Activated naive CD8-positive, alpha-beta T cell (primary cell): ENCODE measurements at regions not wholly inside any gene's neighbourhood (a gene's known extent, or its start where the extent isn't known, plus 50 kb on each side); places are given as distances from the start of the nearest gene placed in this dataset.
"Not testable (repeated sequence)": the region's sequence is repeated elsewhere in the genome, so short reads cannot be mapped to it uniquely, and the experiment has no call there.

ENCODE experiments used
- H3K27ac Mint-ChIP-seq: one replicate; pipeline ENCODE4 v1.8.0; 2021; ENCODE audit warnings: mixed read lengths
- H3K27me3 Mint-ChIP-seq: one replicate; pipeline ENCODE4 v1.8.0; 2021; ENCODE audit warnings: mixed read lengths
- H3K36me3 Mint-ChIP-seq: one replicate; pipeline ENCODE4 v1.8.0; 2021; ENCODE audit warnings: mixed read lengths
- H3K4me1 Mint-ChIP-seq: one replicate; pipeline ENCODE4 v1.8.0; 2021; ENCODE audit warnings: low read depth, mixed read lengths
- H3K4me3 Mint-ChIP-seq: one replicate; pipeline ENCODE4 v1.8.0; 2021; ENCODE audit warnings: mild to moderate bottlenecking, mixed read lengths
- H3K9me3 Mint-ChIP-seq: one replicate; pipeline ENCODE4 v1.8.0; 2021; ENCODE audit warnings: low read depth, mixed read lengths

DNA sequence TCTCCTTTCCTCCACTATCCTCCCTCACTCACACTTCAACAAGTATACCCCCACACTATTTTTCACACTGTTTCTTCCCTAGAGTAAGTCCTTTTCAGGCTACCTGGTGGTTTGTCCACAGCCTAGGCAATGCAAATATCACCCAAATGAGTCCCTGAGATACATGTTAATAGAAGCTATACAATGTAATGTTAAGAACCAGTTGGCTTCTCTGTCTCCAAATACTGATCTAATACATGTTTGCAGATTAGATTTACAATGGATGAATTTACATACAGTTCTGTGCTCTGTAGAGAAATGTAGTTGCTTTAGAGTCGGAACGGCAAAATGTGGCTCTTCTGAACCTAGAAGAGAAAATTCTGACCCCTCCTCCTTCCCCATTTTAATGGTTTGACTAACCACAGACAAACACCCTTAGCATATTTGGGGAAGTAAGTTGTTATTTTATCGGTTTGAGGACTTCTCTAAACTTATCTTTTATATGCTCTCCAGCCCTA, 63.6 kb upstream of the MBNL1 start:
- Mint-ChIP-seq H3K27ac (peak overlapping the region; percentile 99), H3K4me3 (peak overlapping the region; percentile 94), H3K4me1 (peaks cover 83% of the 10 kb centered on the region), H3K9me3 (no peaks in the 10 kb centered on the region), H3K27me3 (no peaks in the 10 kb centered on the region), H3K36me3 (no peaks in the 10 kb centered on the region)

DNA sequence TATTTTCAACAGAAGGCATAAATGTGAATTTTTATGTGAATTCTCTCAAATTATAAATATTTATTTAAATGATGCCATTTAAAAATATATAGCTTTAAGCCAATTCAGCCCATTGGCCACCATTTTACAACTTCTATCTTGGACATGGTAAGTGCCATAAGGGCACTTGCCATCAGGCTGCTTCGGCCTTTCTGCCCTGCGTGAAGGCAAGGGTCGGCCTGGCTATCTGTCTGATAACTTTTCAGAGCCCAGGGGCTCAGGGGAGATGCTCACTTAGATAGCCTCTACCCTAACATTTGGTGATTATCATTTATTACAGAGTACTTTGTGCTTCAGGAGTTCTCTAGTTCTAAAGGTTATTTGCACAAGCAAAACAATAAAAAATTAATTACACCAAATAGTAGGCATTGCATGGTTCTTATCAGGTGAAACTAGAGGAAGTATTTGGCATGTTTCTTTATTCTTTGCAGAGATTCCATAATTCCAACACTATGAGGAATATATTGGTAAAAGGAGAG, 62.4 kb upstream of the MBNL1 start:
- H3K4me3 Mint-ChIP-seq = peak overlapping the region; percentile 63

DNA sequence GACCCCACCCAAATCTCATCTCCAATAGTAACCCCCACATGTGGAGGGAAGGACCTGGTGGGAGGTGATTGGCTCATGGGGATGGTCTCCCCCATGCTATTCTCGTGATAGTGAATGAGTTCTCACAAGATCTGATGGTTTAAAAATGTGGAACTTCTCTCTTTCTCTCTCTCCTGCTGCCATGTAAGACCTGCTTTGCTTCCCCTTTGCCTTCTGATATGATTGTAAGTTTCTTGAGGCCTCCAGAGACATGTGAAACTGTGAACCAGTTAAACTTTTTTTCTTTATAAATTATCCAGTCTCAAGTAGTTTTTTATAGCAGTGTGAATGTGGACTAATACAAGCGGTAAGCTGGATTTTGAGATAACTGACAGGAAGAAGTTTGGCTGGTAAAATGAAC, 60.3 kb upstream of the MBNL1 start:
- peaks cover 79% of the 10 kb centered on the region for H3K4me1 Mint-ChIP-seq
- no peaks in the 10 kb centered on the region for H3K36me3 Mint-ChIP-seq
- peak overlapping the region; percentile 69 for H3K27ac Mint-ChIP-seq
- no peaks in the 10 kb centered on the region for H3K27me3 Mint-ChIP-seq
- no peak overlapping the region for H3K4me3 Mint-ChIP-seq
- H3K9me3 Mint-ChIP-seq = no peaks in the 10 kb centered on the region

More for the DNA sequence above, 62.4 kb upstream of the MBNL1 start:
- Mint-ChIP-seq H3K27ac (peak overlapping the region; percentile 12), H3K4me1 (peaks cover 82% of the 10 kb centered on the region), H3K36me3 (no peaks in the 10 kb centered on the region), H3K9me3 (no peaks in the 10 kb centered on the region), H3K27me3 (no peaks in the 10 kb centered on the region)

DNA sequence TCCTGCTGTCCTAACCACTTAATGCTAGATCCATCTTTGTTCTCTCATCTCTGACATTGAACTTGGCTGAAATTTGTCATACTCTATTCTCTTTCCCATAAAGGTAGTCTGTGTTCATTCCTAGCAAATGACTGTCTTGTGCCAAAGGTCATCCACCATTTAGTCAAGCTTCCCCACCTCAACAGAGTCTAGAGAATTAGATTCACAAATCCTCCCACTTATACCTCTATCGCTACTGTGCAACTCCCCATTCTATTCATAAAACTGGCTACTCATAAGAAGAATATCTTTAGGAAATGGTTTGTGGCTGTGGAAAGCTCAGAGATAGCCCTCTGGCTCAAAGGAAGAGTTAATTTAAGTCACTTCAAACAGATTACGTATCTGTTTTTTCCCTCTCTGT, 59.7 kb upstream of the MBNL1 start:
- H3K4me3 Mint-ChIP-seq = peak overlapping the region; percentile 38
- peak overlapping the region; percentile 69 for H3K27ac Mint-ChIP-seq

DNA sequence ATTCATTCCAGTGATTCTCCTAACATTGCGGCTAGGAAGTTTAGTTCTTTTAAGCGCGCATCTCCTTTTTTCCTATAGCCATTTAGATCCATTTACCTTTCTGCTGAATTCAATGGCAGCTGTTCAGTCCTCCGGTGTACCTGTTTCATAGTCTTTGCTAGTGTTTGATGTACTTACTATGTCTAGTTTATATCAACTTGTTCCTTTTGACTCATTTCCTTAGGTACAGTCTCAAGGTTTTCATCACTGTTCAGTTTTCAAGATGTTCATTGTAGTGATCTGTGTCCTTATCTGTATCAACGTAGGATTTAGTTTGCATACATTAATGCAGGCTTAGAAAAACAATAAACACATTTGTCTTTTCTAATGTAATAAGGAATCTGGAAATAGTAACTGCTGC, 59.0 kb upstream of the MBNL1 start:
- peak overlapping the region; percentile 12 for H3K27ac Mint-ChIP-seq
- H3K36me3 Mint-ChIP-seq = no peaks in the 10 kb centered on the region
- peaks cover 81% of the 10 kb centered on the region for H3K4me1 Mint-ChIP-seq
- H3K27me3 Mint-ChIP-seq = no peaks in the 10 kb centered on the region
- no peaks in the 10 kb centered on the region for H3K9me3 Mint-ChIP-seq
- H3K4me3 Mint-ChIP-seq = peak overlapping the region; percentile 36

More for the DNA sequence above, 59.7 kb upstream of the MBNL1 start:
- Mint-ChIP-seq H3K4me1 (peaks cover 81% of the 10 kb centered on the region), H3K9me3 (no peaks in the 10 kb centered on the region), H3K27me3 (no peaks in the 10 kb centered on the region), H3K36me3 (no peaks in the 10 kb centered on the region)

DNA sequence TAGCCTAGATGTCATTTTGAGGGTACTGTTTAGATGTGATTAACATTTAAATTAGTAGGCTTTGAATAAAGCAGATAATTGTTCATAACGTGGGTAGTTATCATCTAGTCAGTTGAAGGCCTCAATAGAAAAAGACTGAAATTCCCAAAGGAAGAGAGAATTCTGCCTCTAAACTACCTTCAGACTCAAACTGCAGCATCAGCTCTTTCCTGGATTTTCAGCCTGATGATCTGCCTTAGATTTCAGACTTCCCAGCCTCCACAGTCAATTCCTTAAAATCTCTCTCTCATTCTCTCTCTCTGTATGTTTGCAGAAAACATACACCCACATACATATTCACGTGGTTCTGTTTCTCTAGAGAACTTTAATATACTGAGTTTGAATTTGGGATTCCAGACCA, 58.0 kb upstream of the MBNL1 start:
- Mint-ChIP-seq H3K4me3 (no peak overlapping the region), H3K9me3 (no peaks in the 10 kb centered on the region), H3K27me3 (no peaks in the 10 kb centered on the region), H3K4me1 (peaks cover 78% of the 10 kb centered on the region), H3K27ac (peak overlapping the region; percentile 4), H3K36me3 (no peaks in the 10 kb centered on the region)

DNA sequence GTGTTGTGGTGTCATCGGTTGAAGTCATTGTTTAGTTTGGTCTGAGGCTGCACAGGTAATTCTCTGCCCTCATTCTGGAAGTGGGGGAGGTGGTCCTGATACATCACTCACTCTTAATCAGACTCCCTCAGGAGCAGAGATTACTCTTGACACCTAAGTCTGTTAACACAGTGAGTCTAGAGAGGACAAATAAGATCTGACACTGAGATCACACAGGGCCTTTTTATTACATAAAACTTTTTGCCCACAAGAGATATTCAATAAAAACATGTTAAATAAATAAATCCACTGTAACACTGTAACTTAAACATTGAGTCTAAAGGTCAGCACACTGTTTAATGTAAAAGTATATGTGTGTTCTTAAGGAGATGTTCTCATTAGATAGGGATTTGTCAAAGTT, 57.1 kb upstream of the MBNL1 start:
- peak overlapping the region; percentile 18 for H3K27ac Mint-ChIP-seq
- no peaks in the 10 kb centered on the region for H3K9me3 Mint-ChIP-seq
- no peaks in the 10 kb centered on the region for H3K27me3 Mint-ChIP-seq
- peaks cover 75% of the 10 kb centered on the region for H3K4me1 Mint-ChIP-seq
- H3K4me3 Mint-ChIP-seq = no peak overlapping the region
- H3K36me3 Mint-ChIP-seq = no peaks in the 10 kb centered on the region

DNA sequence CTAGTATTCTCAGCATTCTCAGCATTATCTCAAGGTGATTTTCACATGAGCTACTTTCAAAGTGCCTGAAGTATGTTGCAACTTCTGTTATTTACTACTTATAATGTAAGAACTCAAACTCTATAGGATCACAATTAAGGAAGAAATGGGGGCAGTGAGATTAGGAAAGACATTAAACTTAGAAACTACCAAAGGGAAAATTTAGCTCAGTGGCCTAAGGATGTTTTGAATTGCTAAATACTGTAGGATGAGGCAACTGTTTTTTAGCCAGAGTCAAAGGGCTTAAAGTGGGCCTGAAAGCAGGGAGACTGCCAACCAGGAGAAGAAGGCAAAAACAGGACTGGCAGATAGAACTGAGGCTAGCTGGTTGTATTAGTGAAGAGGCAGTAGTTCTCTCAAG, 55.5 kb upstream of the MBNL1 start:
- H3K9me3 Mint-ChIP-seq = no peaks in the 10 kb centered on the region
- H3K4me1 Mint-ChIP-seq = peaks cover 67% of the 10 kb centered on the region
- no peaks in the 10 kb centered on the region for H3K27me3 Mint-ChIP-seq
- no peaks in the 10 kb centered on the region for H3K36me3 Mint-ChIP-seq
- no peak overlapping the region for H3K4me3 Mint-ChIP-seq
- no peak overlapping the region for H3K27ac Mint-ChIP-seq

DNA sequence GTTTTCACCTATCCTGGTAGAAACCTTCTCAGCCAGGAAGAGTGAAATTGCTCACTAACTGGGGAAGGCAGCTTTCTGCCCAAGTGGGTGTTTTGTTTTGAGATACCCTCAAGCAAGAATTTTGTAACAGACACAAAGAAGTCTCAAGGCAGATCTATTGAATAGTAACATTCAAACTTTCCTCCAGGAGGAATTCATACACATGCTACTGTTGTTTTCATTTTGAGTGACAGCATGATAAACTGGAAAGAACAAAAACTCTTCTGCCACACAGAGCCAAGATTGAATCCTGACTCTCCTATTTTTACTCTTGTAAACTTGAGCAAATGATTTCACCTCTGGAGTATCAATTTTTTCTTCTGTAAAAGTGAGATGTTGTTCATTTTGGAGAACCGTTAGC, 54.8 kb upstream of the MBNL1 start:
- no peaks in the 10 kb centered on the region for H3K36me3 Mint-ChIP-seq
- H3K9me3 Mint-ChIP-seq = no peaks in the 10 kb centered on the region
- no peaks in the 10 kb centered on the region for H3K27me3 Mint-ChIP-seq
- H3K4me1 Mint-ChIP-seq = peaks cover 67% of the 10 kb centered on the region
- no peak overlapping the region for H3K4me3 Mint-ChIP-seq
- no peak overlapping the region for H3K27ac Mint-ChIP-seq

DNA sequence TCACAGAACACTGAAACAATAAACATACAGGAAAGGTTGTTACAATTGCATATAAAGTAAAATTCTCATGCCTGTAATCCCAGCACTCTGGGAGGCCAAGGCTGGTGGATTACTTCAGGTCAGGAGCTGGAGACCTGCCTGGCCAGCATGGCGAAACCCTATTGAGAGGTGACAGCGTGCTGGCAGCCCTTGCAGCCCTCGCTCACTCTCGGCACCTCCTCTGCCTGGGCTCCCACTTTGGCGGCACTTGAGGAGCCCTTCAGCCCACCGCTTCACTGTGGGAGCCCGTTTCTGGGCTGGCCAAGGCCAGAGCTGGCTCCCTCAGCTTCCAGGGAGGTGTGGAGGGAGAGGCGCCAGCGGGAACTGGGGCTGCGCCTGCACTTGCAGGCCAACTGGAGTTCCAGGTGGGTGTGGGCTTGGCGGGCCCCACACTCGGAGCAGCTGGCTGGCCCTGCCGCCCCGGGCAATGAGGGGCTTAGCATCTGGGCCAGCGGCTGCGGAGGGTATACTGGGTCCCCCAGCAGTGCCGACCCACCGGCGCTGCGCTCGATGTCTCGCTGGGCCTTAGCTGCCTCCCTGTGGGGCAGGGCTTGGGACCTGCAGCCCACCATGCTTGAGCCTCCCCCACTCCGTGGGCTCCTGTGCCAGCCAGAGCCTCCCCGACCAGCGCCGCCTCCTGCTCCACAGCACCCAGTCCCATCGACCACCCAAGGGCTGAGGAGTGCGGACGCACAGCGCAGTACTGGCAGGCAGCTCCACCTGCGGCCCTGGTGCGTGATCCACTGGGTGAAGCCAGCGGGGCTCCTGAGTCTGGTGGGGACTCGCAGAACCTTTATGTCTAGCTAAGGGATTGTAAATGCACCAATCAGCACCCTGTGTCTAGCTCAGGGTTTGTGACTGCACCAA, 51.5 kb upstream of the MBNL1 start:
- H3K36me3 Mint-ChIP-seq, H3K9me3 Mint-ChIP-seq, H3K27me3 Mint-ChIP-seq: not testable (repeated sequence)
- Mint-ChIP-seq H3K4me3 (peak overlapping the region; percentile 88), H3K27ac (peak overlapping the region; percentile 95), H3K4me1 (peaks cover 66% of the 10 kb centered on the region)

DNA sequence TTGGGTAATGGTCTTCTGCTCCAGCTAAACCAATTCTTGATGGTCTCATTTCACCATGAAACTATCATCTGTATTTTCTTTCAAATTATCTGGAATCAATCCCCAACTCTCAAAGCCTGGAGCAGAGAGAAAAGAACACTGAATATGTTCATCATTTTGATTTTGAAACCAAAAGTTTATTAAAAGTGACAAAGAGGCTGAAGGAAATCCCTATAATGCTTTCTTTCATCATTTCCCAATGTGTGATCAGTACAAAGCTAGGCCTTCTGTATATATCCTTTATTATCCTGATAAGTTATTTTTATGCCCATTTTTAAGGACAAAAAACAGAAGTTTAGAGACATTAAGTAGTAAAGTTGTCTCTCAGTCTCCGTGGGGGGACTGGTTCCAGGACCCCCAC, 50.1 kb upstream of the MBNL1 start:
- peak overlapping the region; percentile 88 for H3K4me3 Mint-ChIP-seq
- no peaks in the 10 kb centered on the region for H3K27me3 Mint-ChIP-seq
- H3K4me1 Mint-ChIP-seq = peaks cover 67% of the 10 kb centered on the region
- no peaks in the 10 kb centered on the region for H3K9me3 Mint-ChIP-seq
- H3K27ac Mint-ChIP-seq = peak overlapping the region; percentile 95
- no peaks in the 10 kb centered on the region for H3K36me3 Mint-ChIP-seq
